Upper lobe of right lung (tissue), 1 donor: ENCODE measurements at regions not wholly inside any gene's neighbourhood (a gene's known extent, or its start where the extent isn't known, plus 50 kb on each side); places are given as distances from the start of the nearest gene placed in this dataset.
"Not testable (repeated sequence)": the region's sequence is repeated elsewhere in the genome, so short reads cannot be mapped to it uniquely, and the experiment has no call there.

ENCODE experiments used
- ATAC-seq: fragments of 200-7000 bp; cut with Tn5 transposase; one replicate; pipeline ENCODE4 v1.9.1; 2020; ENCODE audit warnings: mild to moderate bottlenecking, moderate library complexity
- DNase-seq: peaks from one replicate; pipeline ENCODE4 v3.0.0-alpha.2; 2020
- H3K27ac ChIP-seq: fragments of 200-600 bp; one replicate; pipeline ENCODE4 v1.8.0; 2022
- H3K27me3 ChIP-seq: fragments of 200-600 bp; one replicate; pipeline ENCODE4 v1.8.0; 2022; ENCODE audit warnings: mild to moderate bottlenecking
- H3K36me3 ChIP-seq: fragments of 200-600 bp; one replicate; pipeline ENCODE4 v1.8.0; 2022
- H3K4me1 ChIP-seq: fragments of 200-600 bp; one replicate; pipeline ENCODE4 v1.8.0; 2022
- H3K4me3 ChIP-seq: fragments of 200-600 bp; one replicate; pipeline ENCODE4 v1.8.0; 2022; ENCODE audit warnings: mild to moderate bottlenecking
- H3K9me3 ChIP-seq: fragments of 200-600 bp; one replicate; pipeline ENCODE4 v1.8.0; 2022
- CTCF ChIP-seq: fragments of 200-600 bp; IDR thresholded peaks from one replicate; pipeline ENCODE4 v1.8.0; 2022; ENCODE audit warnings: antibody characterized with exemption
- intact Hi-C: fragments of 100-400 bp; cut with DNase I; formaldehyde crosslinking; loops from one replicate; pipeline ENCODE4 v1.11.0; 2022
- donor health status: DM: no; HTN: yes; CAD: no; lungs with severe emphysema.

- no peak overlapping the region for H3K27ac ChIP-seq
- ATAC-seq (no peak), DNase-seq (no peak)
- H3K4me3 ChIP-seq = no peak overlapping the region
- H3K36me3 ChIP-seq = no peaks in the 10 kb centered on the region
- no peaks in the 10 kb centered on the region for H3K27me3 ChIP-seq
- no peaks in the 10 kb centered on the region for H3K9me3 ChIP-seq
- H3K4me1 ChIP-seq = no peaks in the 10 kb centered on the region
- no peak for TF ChIP-seq CTCF
- intact Hi-C loops = no loop called here
Measured at GRCh38 chr9:22840641-22841040, 394.0 kb downstream of the DMRTA1 start.

DNA sequence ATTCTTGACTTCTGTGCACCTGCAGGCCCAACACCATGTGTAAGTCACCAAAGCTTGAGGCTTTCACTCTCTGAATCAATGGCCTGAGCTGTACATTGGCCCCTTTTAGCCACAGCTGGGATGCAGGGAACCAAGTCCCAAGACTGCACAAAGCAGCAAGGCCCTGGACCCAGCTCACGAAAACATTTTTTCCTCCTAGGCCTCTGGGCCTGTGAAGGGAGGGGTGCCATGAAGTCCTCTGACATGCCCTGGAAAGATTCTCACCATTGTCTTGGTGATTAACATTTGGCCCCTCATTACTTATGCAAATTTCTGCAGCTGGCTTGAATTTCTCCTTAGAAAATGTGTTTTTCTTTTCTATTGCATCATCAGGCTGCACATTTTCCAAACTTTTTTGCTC lies 398.6 kb downstream of the DMRTA1 start:
- H3K27me3 ChIP-seq, H3K27ac ChIP-seq, intact Hi-C loops, H3K4me3 ChIP-seq, H3K4me1 ChIP-seq, DNase-seq, ATAC-seq, H3K36me3 ChIP-seq: not testable (repeated sequence)
- peaks cover 10% of the 10 kb centered on the region for H3K9me3 ChIP-seq

DNA sequence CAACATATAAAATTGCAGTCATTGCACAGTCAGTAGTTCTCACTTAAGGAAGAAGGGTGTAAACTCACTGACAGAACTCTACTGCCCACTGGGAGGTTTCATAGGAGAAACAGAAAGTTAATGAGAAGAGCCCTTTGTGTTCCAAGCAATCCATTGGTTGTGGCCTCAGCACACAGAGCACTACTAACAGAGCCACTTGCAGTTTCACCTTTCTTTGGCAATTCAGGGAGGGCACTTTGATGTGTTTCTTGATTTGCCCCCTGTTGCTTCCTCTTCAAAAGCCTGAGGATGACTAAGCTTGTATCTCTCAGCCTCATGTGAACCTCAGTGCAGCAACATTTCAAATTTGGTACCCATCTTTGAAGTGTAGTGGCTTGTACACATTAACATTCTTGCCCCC lies 409.4 kb downstream of the DMRTA1 start:
- Histone ChIP-seq H3K4me3 (no peak overlapping the region), H3K36me3 (no peaks in the 10 kb centered on the region), H3K4me1 (no peaks in the 10 kb centered on the region), H3K27me3 (no peaks in the 10 kb centered on the region), H3K9me3 (peaks cover 4% of the 10 kb centered on the region), H3K27ac (no peak overlapping the region)
- intact Hi-C loops = no loop called here
- DNase-seq (no peak), ATAC-seq (no peak)
- TF ChIP-seq CTCF = no peak

DNA sequence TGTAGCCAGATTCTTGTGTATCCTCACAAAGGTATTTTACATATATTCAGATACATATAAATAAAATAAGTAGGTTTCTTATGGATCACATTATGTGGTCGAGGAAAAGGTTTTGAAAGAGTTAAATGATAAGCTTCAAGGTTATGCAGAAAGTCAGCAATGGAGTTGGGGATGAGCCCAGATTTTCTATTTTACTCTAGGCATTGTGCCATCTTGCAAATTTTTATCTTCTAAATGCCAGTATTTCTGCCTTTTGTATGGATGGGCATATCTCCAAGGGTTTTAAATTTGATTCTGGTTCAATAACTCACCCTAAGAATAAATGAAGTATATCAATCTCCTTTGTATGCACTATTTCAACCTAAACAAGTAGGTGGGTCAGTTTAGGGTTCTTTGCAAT lies 410.7 kb downstream of the DMRTA1 start:
- no peaks in the 10 kb centered on the region for H3K27me3 ChIP-seq
- H3K4me3 ChIP-seq = no peak overlapping the region
- TF ChIP-seq CTCF = no peak
- no peaks in the 10 kb centered on the region for H3K4me1 ChIP-seq
- ATAC-seq (no peak), DNase-seq (no peak)
- intact Hi-C loops = no loop called here
- H3K9me3 ChIP-seq = peaks cover 4% of the 10 kb centered on the region
- H3K27ac ChIP-seq = no peak overlapping the region
- no peaks in the 10 kb centered on the region for H3K36me3 ChIP-seq

- H3K27me3 ChIP-seq = no peaks in the 10 kb centered on the region
- no peaks in the 10 kb centered on the region for H3K36me3 ChIP-seq
- no peak for TF ChIP-seq CTCF
- peak; percentile 41 for ATAC-seq
- no peak overlapping the region for H3K27ac ChIP-seq
- DNase-seq = no peak
- intact Hi-C loops = no loop called here
- H3K4me3 ChIP-seq = no peak overlapping the region
- peaks cover 4% of the 10 kb centered on the region for H3K9me3 ChIP-seq
- no peaks in the 10 kb centered on the region for H3K4me1 ChIP-seq
Measured at GRCh38 chr9:22863106-22863505, 416.5 kb downstream of the DMRTA1 start.

DNA sequence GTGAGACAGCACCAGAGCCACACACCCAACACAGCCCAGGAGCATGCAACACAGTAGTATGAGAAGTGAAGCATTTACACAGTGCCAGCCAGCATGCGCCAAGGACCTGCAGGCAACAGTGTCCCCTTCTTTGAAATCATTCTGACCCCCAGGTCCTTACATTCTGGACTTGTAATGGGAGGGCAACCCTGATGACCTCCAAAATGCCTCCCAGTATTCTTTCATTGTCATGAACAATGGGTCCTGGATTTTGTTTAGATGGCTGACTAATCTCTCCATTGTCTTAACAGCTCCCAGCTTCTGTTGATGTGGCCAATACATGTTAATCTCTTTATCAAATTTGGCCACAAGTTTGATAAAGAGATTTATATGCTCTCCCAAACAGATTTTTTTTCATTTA lies 417.1 kb downstream of the DMRTA1 start:
- intact Hi-C loops = no loop called here
- no peak for ATAC-seq
- H3K9me3 ChIP-seq = peaks cover 4% of the 10 kb centered on the region

More for the DNA sequence above, 417.1 kb downstream of the DMRTA1 start:
- Histone ChIP-seq H3K27me3 (no peaks in the 10 kb centered on the region), H3K4me1 (no peaks in the 10 kb centered on the region), H3K4me3 (no peak overlapping the region), H3K27ac (no peak overlapping the region), H3K36me3 (no peaks in the 10 kb centered on the region)
- DNase-seq = no peak
- no peak for TF ChIP-seq CTCF
